HEK293T (cell line): ENCODE measurements at regions not wholly inside any gene's neighbourhood (a gene's known extent, or its start where the extent isn't known, plus 50 kb on each side); places are given as distances from the start of the nearest gene placed in this dataset.

Experiments
- CTCF ChIA-PET: fragments of 350-600 bp; formaldehyde crosslinking; extraction: SDS; loops from one replicate; lab custom pipeline; 2021; ENCODE audit warnings: antibody characterized with exemption, inconsistent platforms; lab: Yijun Ruan, JAX
- POLR2A ChIA-PET: fragments of 350-600 bp; formaldehyde crosslinking; extraction: SDS; loops from one replicate; lab custom pipeline; 2020; ENCODE audit warnings: antibody characterized with exemption, inconsistent platforms; lab: Yijun Ruan, JAX
- DNase-seq: peaks from one replicate; pipeline ENCODE4 v3.0.0; 2012; ENCODE audit warnings: mixed read lengths; ENCODE audit errors: extremely low spot score
- ARNT ChIP-seq: fragments of 450-650 bp; IDR thresholded peaks from 2 replicates; pipeline ENCODE4 v1.6.1; 2017; ENCODE audit warnings: mild to moderate bottlenecking
- BHLHE40 ChIP-seq: fragments of 450-650 bp; IDR thresholded peaks from 2 replicates; pipeline ENCODE4 v1.6.1; 2016; ENCODE audit warnings: mild to moderate bottlenecking, moderate library complexity, borderline replicate concordance
- CTBP1 ChIP-seq: fragments of 450-650 bp; IDR thresholded peaks from 2 replicates; pipeline ENCODE4 v1.6.1; 2016; ENCODE audit warnings: borderline replicate concordance
- ELF4 ChIP-seq: fragments of 450-650 bp; IDR thresholded peaks from 2 replicates; pipeline ENCODE4 v1.6.1; 2017; ENCODE audit warnings: antibody characterized with exemption
- FOXA1 ChIP-seq: fragments of 450-650 bp; IDR thresholded peaks from 2 replicates; pipeline ENCODE4 v1.6.1; 2016; ENCODE audit warnings: mild to moderate bottlenecking
- FOXK2 ChIP-seq: fragments of 450-650 bp; IDR thresholded peaks from 2 replicates; pipeline ENCODE4 v1.6.1; 2016; ENCODE audit warnings: mild to moderate bottlenecking
- FOXM1 ChIP-seq: fragments of 450-650 bp; IDR thresholded peaks from 2 replicates; pipeline ENCODE4 v1.6.1; 2017; ENCODE audit warnings: mild to moderate bottlenecking, borderline replicate concordance
- HDGF ChIP-seq: fragments of 450-650 bp; IDR thresholded peaks from 2 replicates; pipeline ENCODE4 v1.6.1; 2017; ENCODE audit warnings: antibody characterized with exemption, borderline replicate concordance
- L3MBTL2 ChIP-seq: fragments of 450-650 bp; conservative IDR thresholded peaks from 2 replicates; pipeline ENCODE4 v1.6.1; 2016; ENCODE audit warnings: mild to moderate bottlenecking
- LEF1 ChIP-seq: fragments of 450-650 bp; IDR thresholded peaks from 2 replicates; pipeline ENCODE4 v1.6.1; 2017; ENCODE audit warnings: mild to moderate bottlenecking, borderline replicate concordance
- NFRKB ChIP-seq: fragments of 450-650 bp; IDR thresholded peaks from 2 replicates; pipeline ENCODE4 v1.6.1; 2016; ENCODE audit warnings: mild to moderate bottlenecking, moderate library complexity
- PKNOX1 ChIP-seq: fragments of 450-650 bp; IDR thresholded peaks from 2 replicates; pipeline ENCODE4 v1.6.1; 2016
- SP1 ChIP-seq: fragments of 450-650 bp; IDR thresholded peaks from 2 replicates; pipeline ENCODE4 v1.6.1; 2017
- SUZ12 ChIP-seq: fragments of 450-650 bp; IDR thresholded peaks from 2 replicates; pipeline ENCODE4 v1.6.1; 2016; ENCODE audit warnings: mild to moderate bottlenecking
- TARDBP ChIP-seq: fragments of 450-650 bp; IDR thresholded peaks from 2 replicates; pipeline ENCODE4 v1.6.1; 2016
- ZNF384 ChIP-seq: fragments of 450-650 bp; IDR thresholded peaks from 2 replicates; pipeline ENCODE4 v1.6.1; 2016

DNA sequence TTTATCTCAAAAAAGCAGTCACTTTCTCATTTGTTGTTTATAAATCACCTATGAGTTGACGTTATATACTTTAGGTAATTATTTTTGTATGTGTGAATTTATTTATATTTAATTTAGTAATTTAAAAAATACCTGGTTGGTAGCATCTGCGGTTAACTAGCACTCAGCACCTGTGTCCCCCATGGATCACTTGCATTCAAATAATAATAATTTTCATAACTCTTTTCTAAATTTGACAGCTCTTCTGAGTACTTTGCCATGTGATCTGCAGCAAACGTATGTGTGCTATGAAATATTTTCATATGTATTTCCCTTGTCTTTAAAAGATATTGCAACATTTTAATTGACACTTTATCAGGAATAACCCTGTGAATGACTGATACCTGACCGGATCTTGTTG lies 88.1 kb downstream of the CMPK2 start:
- ChIA-PET POLR2A (no interaction called here), CTCF (no interaction called here)
- no peak for DNase-seq
- no peak for TF ChIP-seq SP1

GRCh38 chr2:6780765-6781274 lies 84.9 kb downstream of the CMPK2 start:
- DNase-seq: no peak
- ChIA-PET CTCF (no interaction called here), POLR2A (no interaction called here)
- TF ChIP-seq L3MBTL2 (no peak), SUZ12 (no peak), FOXM1 (no peak), PKNOX1 (no peak), FOXA1 (no peak), LEF1 (no peak), ARNT (no peak), HDGF (no peak), SP1 (no peak), CTBP1 (no peak), FOXK2 (no peak), ZNF384 (no peak), NFRKB (no peak), BHLHE40 (no peak), ELF4 (no peak), TARDBP (no peak)

- no peak for TF ChIP-seq HDGF
- TF ChIP-seq ZNF384: no peak
- no peak for TF ChIP-seq FOXM1
- no peak for TF ChIP-seq L3MBTL2
- no peak for TF ChIP-seq BHLHE40
- TF ChIP-seq SUZ12: no peak
- no peak for TF ChIP-seq LEF1
- TF ChIP-seq FOXK2: no peak
- no peak for TF ChIP-seq TARDBP
- no peak for TF ChIP-seq ARNT
- TF ChIP-seq FOXA1: no peak
- TF ChIP-seq PKNOX1: no peak
- TF ChIP-seq NFRKB: no peak
- TF ChIP-seq CTBP1: no peak
- no peak for TF ChIP-seq SP1
- TF ChIP-seq ELF4: no peak
- DNase-seq: no peak
- ChIA-PET POLR2A (no interaction called here), CTCF (no interaction called here)
Measured at GRCh38 chr2:6782517-6783237, 83.0 kb downstream of the CMPK2 start.

- DNase-seq: no peak
- CTCF ChIA-PET: no interaction called here
- POLR2A ChIA-PET: no interaction called here
- TF ChIP-seq NFRKB: no peak
- TF ChIP-seq ZNF384: no peak
- TF ChIP-seq SP1: no peak
- TF ChIP-seq LEF1: no peak
- TF ChIP-seq FOXK2: no peak
- TF ChIP-seq L3MBTL2: no peak
- no peak for TF ChIP-seq BHLHE40
- TF ChIP-seq HDGF: no peak
- no peak for TF ChIP-seq CTBP1
- TF ChIP-seq SUZ12: no peak
- TF ChIP-seq FOXM1: no peak
- TF ChIP-seq ARNT: no peak
- no peak for TF ChIP-seq PKNOX1
- TF ChIP-seq TARDBP: no peak
- no peak for TF ChIP-seq ELF4
- TF ChIP-seq FOXA1: no peak
Measured at GRCh38 chr2:6783238-6783614, 82.5 kb downstream of the CMPK2 start.

GRCh38 chr2:6784291-6784690 lies 81.4 kb downstream of the CMPK2 start:
- CTCF ChIA-PET: no interaction called here
- no peak for DNase-seq
- no peak for TF ChIP-seq ELF4
- no peak for TF ChIP-seq HDGF
- no peak for TF ChIP-seq BHLHE40
- no peak for TF ChIP-seq L3MBTL2
- TF ChIP-seq FOXM1: no peak
- TF ChIP-seq NFRKB: no peak
- TF ChIP-seq FOXK2: no peak
- TF ChIP-seq PKNOX1: no peak
- no peak for TF ChIP-seq CTBP1
- no peak for TF ChIP-seq ARNT
- TF ChIP-seq SP1: no peak
- TF ChIP-seq SUZ12: no peak
- no peak for TF ChIP-seq TARDBP
- TF ChIP-seq LEF1: no peak
- no peak for TF ChIP-seq ZNF384
- TF ChIP-seq FOXA1: no peak
- POLR2A ChIA-PET: no interaction called here
